ENCODE measurements at regions not wholly inside any gene's neighbourhood (a gene's known extent, or its start where the extent isn't known, plus 50 kb on each side); places are given as distances from the start of the nearest gene placed in this dataset.

GRCh38 chr16:49216593-49216992 is 65.0 kb downstream of the CBLN1 start:
- Histone ChIP-seq H3K36me3 (no peaks in the 10 kb centered on the region), H3K27me3 (no peaks in the 10 kb centered on the region), H3K9me3 (replicated peaks) (no peaks in the 10 kb centered on the region), H3K4me3 (no peak overlapping the region), H3K27ac (no peak overlapping the region), H3K4me1 (no peaks in the 10 kb centered on the region)
- no peak for DNase-seq

GRCh38 chr16:49213594-49213993 is 68.0 kb downstream of the CBLN1 start:
- H3K4me3 ChIP-seq: no peak overlapping the region
- H3K27me3 ChIP-seq: no peaks in the 10 kb centered on the region
- H3K27ac ChIP-seq: no peak overlapping the region
- no peaks in the 10 kb centered on the region for H3K36me3 ChIP-seq
- no peaks in the 10 kb centered on the region for H3K9me3 ChIP-seq (replicated peaks)
- DNase-seq: no peak
- H3K4me1 ChIP-seq: no peaks in the 10 kb centered on the region

GRCh38 chr16:49204191-49204590 is 77.4 kb downstream of the CBLN1 start:
- Histone ChIP-seq H3K27ac (no peak overlapping the region), H3K9me3 (replicated peaks) (no peaks in the 10 kb centered on the region), H3K36me3 (no peaks in the 10 kb centered on the region), H3K4me3 (no peak overlapping the region), H3K27me3 (no peaks in the 10 kb centered on the region), H3K4me1 (no peaks in the 10 kb centered on the region)
- DNase-seq: no peak

GRCh38 chr16:49203361-49203760 is 78.3 kb downstream of the CBLN1 start:
- Histone ChIP-seq H3K9me3 (replicated peaks) (no peaks in the 10 kb centered on the region), H3K4me1 (no peaks in the 10 kb centered on the region), H3K36me3 (no peaks in the 10 kb centered on the region), H3K4me3 (no peak overlapping the region), H3K27me3 (no peaks in the 10 kb centered on the region), H3K27ac (no peak overlapping the region)
- no peak for DNase-seq

GRCh38 chr16:49201118-49201517 is 80.5 kb downstream of the CBLN1 start:
- H3K4me3 ChIP-seq: no peak overlapping the region
- no peaks in the 10 kb centered on the region for H3K4me1 ChIP-seq
- no peak for DNase-seq
- H3K27me3 ChIP-seq: no peaks in the 10 kb centered on the region
- no peaks in the 10 kb centered on the region for H3K36me3 ChIP-seq
- no peak overlapping the region for H3K27ac ChIP-seq
- no peaks in the 10 kb centered on the region for H3K9me3 ChIP-seq (replicated peaks)

- H3K27ac ChIP-seq: no peak overlapping the region
- no peaks in the 10 kb centered on the region for H3K9me3 ChIP-seq (replicated peaks)
- no peak for DNase-seq
- no peaks in the 10 kb centered on the region for H3K4me1 ChIP-seq
- no peak overlapping the region for H3K4me3 ChIP-seq
- H3K27me3 ChIP-seq: no peaks in the 10 kb centered on the region
- H3K36me3 ChIP-seq: no peaks in the 10 kb centered on the region
Observed at GRCh38 chr16:49200223-49200820, 81.3 kb downstream of the CBLN1 start.

GRCh38 chr16:49195237-49195548 is 86.4 kb downstream of the CBLN1 start:
- H3K27me3 ChIP-seq: no peaks in the 10 kb centered on the region
- no peaks in the 10 kb centered on the region for H3K4me1 ChIP-seq
- no peaks in the 10 kb centered on the region for H3K9me3 ChIP-seq (replicated peaks)
- DNase-seq: no peak
- no peak overlapping the region for H3K27ac ChIP-seq
- no peaks in the 10 kb centered on the region for H3K36me3 ChIP-seq
- no peak overlapping the region for H3K4me3 ChIP-seq

GRCh38 chr16:49194537-49195236 is 87.0 kb downstream of the CBLN1 start:
- Histone ChIP-seq H3K27ac (no peak overlapping the region), H3K4me3 (no peak overlapping the region), H3K4me1 (no peaks in the 10 kb centered on the region), H3K27me3 (no peaks in the 10 kb centered on the region), H3K9me3 (replicated peaks) (no peaks in the 10 kb centered on the region), H3K36me3 (no peaks in the 10 kb centered on the region)
- no peak for DNase-seq

- DNase-seq: no peak
- Histone ChIP-seq H3K27ac (no peak overlapping the region), H3K36me3 (no peaks in the 10 kb centered on the region), H3K4me1 (no peaks in the 10 kb centered on the region), H3K9me3 (replicated peaks) (no peaks in the 10 kb centered on the region), H3K4me3 (no peak overlapping the region), H3K27me3 (no peaks in the 10 kb centered on the region)
Observed at GRCh38 chr16:49193596-49193995, 88.0 kb downstream of the CBLN1 start.

- no peak overlapping the region for H3K27ac ChIP-seq
- no peaks in the 10 kb centered on the region for H3K36me3 ChIP-seq
- no peak for DNase-seq
- no peak overlapping the region for H3K4me3 ChIP-seq
- no peaks in the 10 kb centered on the region for H3K27me3 ChIP-seq
- H3K9me3 ChIP-seq (replicated peaks): no peaks in the 10 kb centered on the region; the same call in 1 of the 2 replicates
- H3K4me1 ChIP-seq: no peaks in the 10 kb centered on the region
Observed at GRCh38 chr16:49189286-49189685, 92.4 kb downstream of the CBLN1 start.

- Histone ChIP-seq H3K27me3 (no peaks in the 10 kb centered on the region), H3K27ac (no peak overlapping the region), H3K9me3 (replicated peaks) (no peaks in the 10 kb centered on the region; the same call in 1 of the 2 replicates), H3K4me1 (0 out of 2 replicates have a peak, but pooled peaks cover 3% of the 10 kb centered on the region), H3K36me3 (no peaks in the 10 kb centered on the region), H3K4me3 (no peak overlapping the region)
- DNase-seq: peak in 1 of 2 experiments; percentile 29
Observed at GRCh38 chr16:49183911-49184310, 97.7 kb downstream of the CBLN1 start.

GRCh38 chr16:49181791-49182518 is 99.7 kb downstream of the CBLN1 start:
- H3K9me3 ChIP-seq (replicated peaks): no peaks in the 10 kb centered on the region
- H3K4me1 ChIP-seq: 0 out of 2 replicates have a peak, but pooled peaks cover 3% of the 10 kb centered on the region
- DNase-seq: peak; percentile 12 to 50
- H3K4me3 ChIP-seq: no peak overlapping the region
- no peaks in the 10 kb centered on the region for H3K36me3 ChIP-seq
- no peaks in the 10 kb centered on the region for H3K27me3 ChIP-seq
- no peak overlapping the region for H3K27ac ChIP-seq

GRCh38 chr16:49179714-49180330 is 101.8 kb downstream of the CBLN1 start:
- Histone ChIP-seq H3K36me3 (no peaks in the 10 kb centered on the region), H3K4me1 (0 out of 2 replicates have a peak, but pooled peaks cover 3% of the 10 kb centered on the region), H3K27ac (no peak overlapping the region), H3K27me3 (no peaks in the 10 kb centered on the region), H3K4me3 (no peak overlapping the region), H3K9me3 (replicated peaks) (no peaks in the 10 kb centered on the region)
- no peak for DNase-seq

GRCh38 chr16:49168126-49168525 is 113.5 kb downstream of the CBLN1 start:
- no peak overlapping the region for H3K4me3 ChIP-seq
- H3K27ac ChIP-seq: no peak overlapping the region
- H3K36me3 ChIP-seq: no peaks in the 10 kb centered on the region
- no peaks in the 10 kb centered on the region for H3K27me3 ChIP-seq
- DNase-seq: no peak
- H3K9me3 ChIP-seq (replicated peaks): no peaks in the 10 kb centered on the region
- no peaks in the 10 kb centered on the region for H3K4me1 ChIP-seq

- H3K9me3 ChIP-seq (replicated peaks): no peaks in the 10 kb centered on the region
- no peak for DNase-seq
- H3K4me3 ChIP-seq: no peak overlapping the region
- no peak overlapping the region for H3K27ac ChIP-seq
- H3K4me1 ChIP-seq: no peaks in the 10 kb centered on the region
- no peaks in the 10 kb centered on the region for H3K27me3 ChIP-seq
- no peaks in the 10 kb centered on the region for H3K36me3 ChIP-seq
Observed at GRCh38 chr16:49165025-49165424, 116.6 kb downstream of the CBLN1 start.

Data from SJCRH30 (cell line).